Breast epithelium (tissue), 3 donors: ENCODE measurements at regions not wholly inside any gene's neighbourhood (a gene's known extent, or its start where the extent isn't known, plus 50 kb on each side); places are given as distances from the start of the nearest gene placed in this dataset.

Source experiments
- POLR2A ChIP-seq: fragments of 450-650 bp; IDR thresholded peaks from one replicate; pipeline ENCODE4 v1.6.1; 2016; ENCODE audit warnings: antibody characterized with exemption, mild to moderate bottlenecking, moderate library complexity
- POLR2AphosphoS5 ChIP-seq, 3 donors: sonication (generic); formaldehyde crosslinking; IDR thresholded peaks; one replicate each; pipeline ENCODE4 v1.6.1; 2017; ENCODE audit warnings: antibody characterized with exemption in 3 of 3
- TF ChIP-seq, protein P1 (sequence below), 3 donors: fragments of 450-650 bp; IDR thresholded peaks; one replicate each; pipeline ENCODE4 v1.5.1; 2016 to 2017; ENCODE audit warnings: antibody characterized with exemption in 3 of 3, mild to moderate bottlenecking in 3 of 3, moderate library complexity in 3 of 3

DNA sequence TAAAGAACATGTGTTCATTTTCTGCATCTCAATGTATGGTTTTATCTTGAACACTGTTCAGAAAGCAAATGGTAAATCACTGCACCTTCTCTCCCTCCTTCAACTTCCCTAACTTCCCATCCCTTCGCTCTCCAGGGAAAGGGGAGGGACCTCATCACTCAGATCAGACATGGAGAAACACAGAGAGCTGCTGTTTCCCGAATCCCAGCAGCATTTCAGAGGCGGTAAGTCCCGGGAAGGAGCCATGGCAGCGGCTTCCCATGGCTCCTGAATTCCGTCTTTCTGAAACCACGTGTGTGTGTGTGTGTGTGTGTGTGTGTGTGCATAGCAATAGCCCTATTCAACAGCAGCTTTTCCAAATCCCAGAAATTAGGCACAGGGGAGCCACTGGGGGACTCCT, 125.4 kb upstream of the TMCC3 start:
- no peak for TF ChIP-seq POLR2AphosphoS5 (IDR thresholded peaks at IDR 0.05)
- TF ChIP-seq, protein P1, sequence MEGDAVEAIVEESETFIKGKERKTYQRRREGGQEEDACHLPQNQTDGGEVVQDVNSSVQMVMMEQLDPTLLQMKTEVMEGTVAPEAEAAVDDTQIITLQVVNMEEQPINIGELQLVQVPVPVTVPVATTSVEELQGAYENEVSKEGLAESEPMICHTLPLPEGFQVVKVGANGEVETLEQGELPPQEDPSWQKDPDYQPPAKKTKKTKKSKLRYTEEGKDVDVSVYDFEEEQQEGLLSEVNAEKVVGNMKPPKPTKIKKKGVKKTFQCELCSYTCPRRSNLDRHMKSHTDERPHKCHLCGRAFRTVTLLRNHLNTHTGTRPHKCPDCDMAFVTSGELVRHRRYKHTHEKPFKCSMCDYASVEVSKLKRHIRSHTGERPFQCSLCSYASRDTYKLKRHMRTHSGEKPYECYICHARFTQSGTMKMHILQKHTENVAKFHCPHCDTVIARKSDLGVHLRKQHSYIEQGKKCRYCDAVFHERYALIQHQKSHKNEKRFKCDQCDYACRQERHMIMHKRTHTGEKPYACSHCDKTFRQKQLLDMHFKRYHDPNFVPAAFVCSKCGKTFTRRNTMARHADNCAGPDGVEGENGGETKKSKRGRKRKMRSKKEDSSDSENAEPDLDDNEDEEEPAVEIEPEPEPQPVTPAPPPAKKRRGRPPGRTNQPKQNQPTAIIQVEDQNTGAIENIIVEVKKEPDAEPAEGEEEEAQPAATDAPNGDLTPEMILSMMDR (IDR thresholded peaks at IDR 0.05) = no peak
- TF ChIP-seq POLR2A = no peak
